CD14-positive monocyte (primary cell): ENCODE measurements at regions not wholly inside any gene's neighbourhood (a gene's known extent, or its start where the extent isn't known, plus 50 kb on each side); places are given as distances from the start of the nearest gene placed in this dataset.

ENCODE experiments used
- DNase-seq, 3 donors: peaks; one replicate each; pipeline ENCODE4 v3.0.0-alpha.2; 2011 to 2022
- H2AFZ ChIP-seq: 2 replicates; pipeline ENCODE4 v1.6.0; 2012; ENCODE audit warnings: mild to moderate bottlenecking, low read depth, low read length, inconsistent platforms; ENCODE audit not compliant: insufficient read depth, poor library complexity, severe bottlenecking
- H3K27ac ChIP-seq, 2 donors: 1 replicate in 1 of 2; 2 replicates in 1 of 2; pipeline ENCODE4 v1.5.1; 2012 to 2013; ENCODE audit warnings: low read length in 2 of 2, control low read depth in 1 of 2, inconsistent platforms in 1 of 2, low read depth in 1 of 2, mild to moderate bottlenecking in 1 of 2
- H3K27me3 ChIP-seq, 2 donors: one replicate each; pipeline versions ENCODE4 v1.6.0 to v1.6.1; 2011 to 2013; ENCODE audit warnings: low read length in 2 of 2; ENCODE audit not compliant: control insufficient read depth in 2 of 2, insufficient read depth in 2 of 2
- H3K36me3 ChIP-seq, 2 donors: replicated peaks in 1 of 2; 1 replicate in 1 of 2; 2 replicates in 1 of 2; pipeline versions ENCODE4 v1.5.1 to v1.6.1; 2012 to 2013; ENCODE audit warnings: low read length in 2 of 2, control low read depth in 1 of 2, inconsistent platforms in 1 of 2, mild to moderate bottlenecking in 1 of 2; ENCODE audit not compliant: insufficient read depth in 2 of 2, control insufficient read depth in 1 of 2
- H3K4me1 ChIP-seq, 2 donors: 1 replicate in 1 of 2; 2 replicates in 1 of 2; pipeline versions ENCODE4 v1.5.1 to v1.6.1; 2012 to 2013; ENCODE audit warnings: low read length in 2 of 2, control low read depth in 1 of 2, inconsistent platforms in 1 of 2, mild to moderate bottlenecking in 1 of 2, moderate library complexity in 1 of 2; ENCODE audit not compliant: insufficient read depth in 2 of 2, control insufficient read depth in 1 of 2
- H3K4me2 ChIP-seq: replicated peaks from 2 replicates; pipeline ENCODE3; 2012; ENCODE audit warnings: low read length, moderate library complexity, mild to moderate bottlenecking; ENCODE audit not compliant: poor library complexity, severe bottlenecking; ENCODE audit errors: extremely low read depth
- H3K4me3 ChIP-seq, 3 experiments: fragments of 200-600 bp in 1 of 3; sonication (generic) in 1 of 3; replicated peaks in 1 of 3; 1 replicate in 2 of 3; 2 replicates in 1 of 3; pipeline ENCODE4 v1.5.1; 2011 to 2013; ENCODE audit warnings: low read length in 3 of 3, mild to moderate bottlenecking in 3 of 3, control low read depth in 2 of 3, low read depth in 2 of 3, inconsistent platforms in 1 of 3, moderate library complexity in 1 of 3
- H3K79me2 ChIP-seq: 2 replicates; pipeline ENCODE4 v1.6.0; 2012; ENCODE audit warnings: mild to moderate bottlenecking, control low read depth, inconsistent platforms, low read length, moderate library complexity; ENCODE audit not compliant: insufficient read depth
- H3K9ac ChIP-seq: 2 replicates; pipeline ENCODE4 v1.6.0; 2017; ENCODE audit warnings: low read length, mild to moderate bottlenecking; ENCODE audit not compliant: insufficient read depth, poor library complexity, severe bottlenecking
- H3K9me3 ChIP-seq, 2 donors: replicated peaks in 1 of 2; 1 replicate in 1 of 2; 2 replicates in 1 of 2; pipeline versions ENCODE4 v1.5.1 to v1.6.1; 2012 to 2013; ENCODE audit warnings: low read length in 2 of 2, control low read depth in 1 of 2; ENCODE audit not compliant: control insufficient read depth in 1 of 2, insufficient read depth in 1 of 2
- H4K20me1 ChIP-seq: 2 replicates; pipeline ENCODE4 v1.6.0; 2012; ENCODE audit warnings: mild to moderate bottlenecking, low read length, control low read depth, moderate library complexity; ENCODE audit not compliant: insufficient read depth
- H3K27ac Mint-ChIP-seq, 7 donors: one replicate each; pipeline ENCODE4 v1.8.0; 2020; ENCODE audit warnings: mild to moderate bottlenecking in 7 of 7, mixed read lengths in 7 of 7, moderate library complexity in 6 of 7, inconsistent platforms in 2 of 7
- H3K27me3 Mint-ChIP-seq, 3 donors: one replicate each; pipeline ENCODE4 v1.8.0; 2021 to 2022; ENCODE audit warnings: low read depth in 3 of 3, mild to moderate bottlenecking in 3 of 3, mixed read lengths in 3 of 3, moderate library complexity in 3 of 3, inconsistent platforms in 1 of 3
- H3K36me3 Mint-ChIP-seq, 2 donors: one replicate each; pipeline ENCODE4 v1.8.0; 2020; ENCODE audit warnings: mixed read lengths in 2 of 2, inconsistent platforms in 1 of 2, mild to moderate bottlenecking in 1 of 2
- H3K4me1 Mint-ChIP-seq: one replicate; pipeline ENCODE4 v1.8.0; 2020; ENCODE audit warnings: mild to moderate bottlenecking, mixed read lengths
- H3K4me3 Mint-ChIP-seq, 2 donors: one replicate each; pipeline ENCODE4 v1.8.0; 2020; ENCODE audit warnings: mild to moderate bottlenecking in 2 of 2, mixed read lengths in 2 of 2, moderate library complexity in 1 of 2
- H3K9me3 Mint-ChIP-seq, 7 donors: one replicate each; pipeline ENCODE4 v1.8.0; 2020 to 2022; ENCODE audit warnings: mixed read lengths in 7 of 7, mild to moderate bottlenecking in 6 of 7, moderate library complexity in 6 of 7, inconsistent platforms in 2 of 7
- CTCF ChIP-seq: fragments of 200-600 bp; IDR thresholded peaks from one replicate; pipeline ENCODE4 v1.8.0; 2022; ENCODE audit warnings: antibody characterized with exemption, mild to moderate bottlenecking
- WGBS: methylation state at CpG from one replicate; pipeline ENCODE4 v1.1.5; 2013; ENCODE audit warnings: missing lambda C conversion rate; ENCODE audit not compliant: insufficient coverage; 5-methylcytosine and 5-hydroxymethylcytosine counted together
- intact Hi-C, 2 donors: fragments of 100-400 bp; cut with micrococcal nuclease; formaldehyde crosslinking; loops; one replicate each; pipeline versions ENCODE4 v1.15.0 to v1.15.1; 2023

GRCh38 chr10:124227055-124227975, 133.9 kb upstream of the CHST15 start:
- Mint-ChIP-seq H3K4me3 (no peak overlapping the region), H3K36me3 (no peaks in the 10 kb centered on the region), H3K27me3 (peaks cover 4 to 16% (median 4%) of the 10 kb centered on the region in 3 donors), H3K27ac (no peak overlapping the region), H3K4me1 (peaks cover 2% of the 10 kb centered on the region), H3K9me3 (peaks cover 0 to 5% (median 0%) of the 10 kb centered on the region in 7 donors)
- no peak overlapping the region for H2AFZ ChIP-seq
- DNase-seq: no peak
- peaks cover 0 to 13% of the 10 kb centered on the region in 2 donors for H3K27me3 ChIP-seq
- intact Hi-C loops: no loop called here
- WGBS: 80% methylated on average over 13 of the region's 13 CpGs
- no peak for TF ChIP-seq CTCF
- no peak overlapping the region for H3K4me2 ChIP-seq
- no peak overlapping the region for H3K9ac ChIP-seq
- no peak overlapping the region for H3K4me3 ChIP-seq
- H3K27ac ChIP-seq: no peak overlapping the region
- no peaks in the 10 kb centered on the region for H4K20me1 ChIP-seq
- peaks cover under 1% of the 10 kb centered on the region in 2 donors for H3K4me1 ChIP-seq
- no peaks in the 10 kb centered on the region for H3K79me2 ChIP-seq
- H3K36me3 ChIP-seq: no peaks in the 10 kb centered on the region
- H3K9me3 ChIP-seq: no peaks in the 10 kb centered on the region

GRCh38 chr10:124226271-124227054, 133.1 kb upstream of the CHST15 start:
- H3K4me3 Mint-ChIP-seq: no peak overlapping the region
- 93% methylated on average over 17 of the region's 18 CpGs for WGBS
- intact Hi-C loops: no loop called here
- Histone ChIP-seq H2AFZ (no peak overlapping the region), H3K4me2 (no peak overlapping the region), H4K20me1 (no peaks in the 10 kb centered on the region), H3K9me3 (no peaks in the 10 kb centered on the region), H3K4me1 (peaks cover 9% of the 10 kb centered on the region in 2 donors), H3K27ac (no peak overlapping the region), H3K27me3 (peaks cover 0 to 21% of the 10 kb centered on the region in 2 donors), H3K79me2 (no peaks in the 10 kb centered on the region), H3K4me3 (no peak overlapping the region), H3K9ac (no peak overlapping the region), H3K36me3 (no peaks in the 10 kb centered on the region)
- peaks cover 0 to 5% (median 0%) of the 10 kb centered on the region in 7 donors for H3K9me3 Mint-ChIP-seq
- H3K27me3 Mint-ChIP-seq: peaks cover 8 to 22% (median 12%) of the 10 kb centered on the region in 3 donors
- H3K36me3 Mint-ChIP-seq: no peaks in the 10 kb centered on the region
- peaks cover 10% of the 10 kb centered on the region for H3K4me1 Mint-ChIP-seq
- DNase-seq: no peak
- peak overlapping the region in 1 of 7 donors; percentile 70 for H3K27ac Mint-ChIP-seq
- no peak for TF ChIP-seq CTCF
